ENCODE measurements at regions not wholly inside any gene's neighbourhood (a gene's known extent, or its start where the extent isn't known, plus 50 kb on each side); places are given as distances from the start of the nearest gene placed in this dataset.
"Not testable (repeated sequence)": the region's sequence is repeated elsewhere in the genome, so short reads cannot be mapped to it uniquely, and the experiment has no call there.

DNA sequence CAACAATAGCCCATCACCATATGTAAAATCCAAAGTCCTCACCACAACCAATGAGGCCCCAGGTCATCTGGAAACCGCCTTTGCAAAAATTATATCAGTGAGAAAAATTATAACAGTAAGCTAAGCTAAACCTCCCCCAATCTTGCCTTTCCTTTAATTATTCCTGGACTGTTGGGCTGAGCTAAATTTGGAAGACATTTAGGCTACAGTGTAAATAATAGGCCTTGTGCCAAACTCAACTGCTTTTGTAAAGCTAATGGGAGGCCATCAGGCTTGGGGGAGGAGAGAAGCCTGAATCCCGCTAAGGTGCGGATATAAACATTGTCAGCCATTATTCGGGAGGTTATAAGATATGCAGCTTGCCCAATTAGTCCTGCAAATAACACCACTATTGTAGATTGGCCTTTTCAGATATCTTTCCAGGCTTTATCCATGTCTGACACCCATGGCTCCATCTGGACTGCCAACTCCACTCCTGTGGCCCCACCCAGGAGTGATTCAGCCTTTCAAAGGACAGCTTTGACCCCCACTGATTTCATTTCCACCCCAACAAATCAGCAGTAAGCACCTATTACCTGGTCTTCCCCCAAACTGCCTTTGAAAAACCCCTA is 53.0 kb upstream of the CA12 start:
- DNase-seq (ENCODE audit: low read depth in 2 of 2) = no peak

DNA sequence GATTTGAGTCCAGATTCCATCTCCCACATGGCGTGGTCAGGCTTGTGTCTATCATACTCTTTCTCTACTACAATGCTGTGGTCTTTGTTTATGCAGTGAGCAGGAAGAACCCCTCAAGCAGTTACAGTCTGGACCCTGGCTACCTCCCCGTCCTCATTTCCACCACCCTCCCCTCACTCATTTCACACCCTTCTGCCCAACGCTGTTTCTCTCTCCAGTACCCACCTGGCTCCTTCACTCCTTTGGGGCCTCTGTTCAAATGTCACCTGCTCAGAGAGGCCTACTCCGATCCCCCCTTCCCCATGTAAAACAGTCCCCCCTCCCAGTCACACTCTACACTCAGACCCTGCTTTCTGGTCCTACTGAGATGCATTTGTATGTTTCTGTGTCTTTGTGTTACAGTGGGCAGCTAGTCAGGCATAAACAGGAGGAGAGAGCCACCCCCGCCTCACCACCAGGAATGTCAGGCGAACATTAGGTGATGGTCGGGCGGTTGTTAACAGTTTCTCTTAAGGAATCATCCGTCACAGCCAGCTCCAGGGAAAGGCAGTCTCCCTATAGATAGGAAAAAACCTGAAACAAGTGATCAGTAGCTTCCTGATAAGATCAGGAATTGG is 53.7 kb upstream of the CA12 start:
- DNase-seq (ENCODE audit: low read depth in 2 of 2) = no peak

DNA sequence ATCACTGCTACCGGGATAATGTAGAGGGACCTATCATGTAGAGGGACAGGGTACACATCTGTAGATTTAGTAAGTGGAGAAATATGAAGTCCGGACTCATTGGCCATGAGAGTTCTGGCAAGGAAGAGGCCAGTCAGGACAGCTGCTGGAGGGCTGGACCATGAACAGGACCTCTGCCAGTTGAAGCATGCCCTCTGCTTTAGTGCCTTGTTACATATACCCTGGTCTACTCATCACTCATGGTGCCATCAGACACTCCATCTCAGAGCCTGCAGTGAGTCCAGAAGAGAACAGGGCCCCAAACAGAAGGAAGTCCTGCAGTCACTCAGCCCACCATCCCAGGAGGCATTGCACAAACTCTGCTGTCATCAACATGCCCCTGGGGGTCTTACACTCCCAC is 54.7 kb upstream of the CA12 start:
- no peak for DNase-seq (ENCODE audit: low read depth in 2 of 2)

DNA sequence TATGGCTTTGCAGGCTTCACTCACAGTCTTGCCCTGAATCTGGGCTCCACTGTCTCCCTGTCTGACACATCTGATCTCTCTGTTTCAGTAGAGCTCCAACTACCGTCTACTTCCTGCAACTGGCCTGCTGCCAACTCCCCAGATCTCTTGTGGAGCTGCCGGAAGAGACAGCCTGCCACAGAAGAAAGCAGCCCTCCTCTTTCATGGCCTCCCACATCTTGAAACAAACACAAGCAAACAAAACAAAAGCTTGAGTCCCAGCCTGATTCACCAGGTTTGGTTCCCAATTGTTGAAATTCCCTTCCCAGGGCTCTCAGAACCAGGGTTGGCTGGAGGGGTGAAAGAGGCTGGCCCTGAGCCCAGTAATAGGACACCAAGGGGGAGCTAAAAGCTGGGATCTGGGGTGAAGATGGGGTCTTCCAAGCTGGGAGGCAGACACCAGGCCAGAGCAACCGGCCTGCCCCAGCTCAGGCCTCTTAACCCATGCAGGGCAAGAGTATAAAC is 55.3 kb upstream of the CA12 start:
- DNase-seq (ENCODE audit: low read depth in 2 of 2) = peak; percentile 39 to 59

DNA sequence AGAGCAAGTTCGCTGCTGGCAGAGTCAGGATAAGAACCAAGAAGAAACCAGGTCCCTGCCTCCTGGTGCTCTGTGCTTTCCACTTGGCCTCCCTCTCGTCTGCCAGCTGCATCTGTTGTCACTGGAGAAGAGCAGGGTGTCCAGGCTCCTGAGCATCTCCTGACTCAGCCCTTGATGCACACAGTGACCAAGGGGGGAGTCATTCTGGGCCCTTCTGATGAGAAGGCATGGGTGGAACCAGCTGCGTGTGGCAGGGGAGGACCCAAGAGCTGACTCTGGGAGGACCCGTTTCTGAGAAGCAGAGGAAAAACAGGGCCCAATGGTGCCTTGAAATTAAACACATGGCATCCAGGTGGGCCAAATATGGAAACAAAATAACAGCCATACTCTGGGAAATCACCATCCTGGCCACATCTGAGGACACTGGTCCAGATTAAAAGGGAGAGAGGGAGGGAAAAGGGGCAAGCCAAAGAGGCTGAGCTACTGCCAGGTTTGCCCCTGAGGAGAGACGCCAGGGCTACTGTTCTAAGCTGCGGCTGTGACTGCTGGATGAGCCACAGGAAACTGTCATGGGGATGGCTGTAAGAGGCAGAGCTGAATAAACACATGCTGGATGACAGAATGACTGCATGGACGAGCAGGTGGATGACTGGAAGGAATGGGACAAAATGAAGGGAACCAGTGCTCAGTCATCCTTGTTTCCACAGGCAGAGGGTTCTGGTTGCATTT is 58.1 kb upstream of the CA12 start:
- no peak for DNase-seq (ENCODE audit: low read depth in 2 of 2)

DNA sequence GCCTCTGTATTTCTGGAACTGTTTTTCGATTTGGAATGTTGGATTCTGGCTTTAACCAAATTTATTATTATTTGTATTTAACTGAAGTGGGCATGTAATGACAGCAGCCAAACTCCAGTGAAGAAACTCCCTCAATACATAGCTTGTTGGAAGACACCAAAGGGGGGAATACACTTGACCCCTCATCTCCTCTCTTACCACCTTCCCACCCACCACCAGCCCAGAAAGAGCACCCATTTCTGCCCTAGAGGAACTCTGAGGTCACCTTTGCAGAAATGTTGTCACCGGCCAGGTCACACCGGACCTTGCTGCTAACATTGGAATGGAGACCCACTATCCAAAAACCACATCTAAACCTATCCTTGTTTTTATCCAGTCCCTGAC is 58.6 kb upstream of the CA12 start:
- DNase-seq (ENCODE audit: low read depth in 2 of 2) = no peak

DNA sequence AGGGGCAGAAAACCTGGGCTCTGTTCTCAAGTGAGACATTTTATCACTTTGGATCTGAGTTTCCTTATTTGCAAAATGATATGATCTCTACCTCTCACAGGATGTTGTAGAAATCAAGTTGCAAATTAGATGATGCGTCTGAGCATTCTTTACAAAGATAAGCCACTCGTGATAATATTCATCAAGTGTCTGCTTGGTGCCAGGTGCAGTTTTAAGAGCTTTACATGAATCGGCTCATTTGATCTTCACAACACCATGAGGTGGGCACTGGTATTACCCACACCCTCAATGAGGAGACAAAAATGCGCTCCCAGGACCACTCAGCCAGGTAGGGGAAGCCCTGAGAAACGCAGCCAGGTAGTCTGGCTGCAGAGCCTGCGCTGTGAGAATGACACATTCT is 59.1 kb upstream of the CA12 start:
- no peak for DNase-seq (ENCODE audit: low read depth in 2 of 2)

DNA sequence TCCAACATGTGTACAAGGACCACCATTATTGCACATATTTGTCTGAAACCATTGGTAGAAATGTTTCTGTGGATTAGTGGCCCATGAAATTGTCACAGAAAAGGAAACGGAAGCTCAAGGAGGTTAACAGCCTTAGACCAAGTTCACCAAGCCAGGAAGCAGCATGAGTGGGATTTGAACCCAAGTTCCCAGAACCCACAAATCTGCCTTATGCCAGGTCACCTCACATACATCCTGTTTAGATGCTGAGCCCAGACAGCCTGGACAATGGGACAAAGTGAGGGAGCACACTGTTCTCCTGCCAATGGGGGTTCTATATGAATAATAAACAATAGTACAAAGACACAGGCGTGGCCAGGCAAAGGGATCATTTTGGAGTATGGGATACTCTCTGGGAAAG is 59.6 kb upstream of the CA12 start:
- no peak for DNase-seq (ENCODE audit: low read depth in 2 of 2)

DNA sequence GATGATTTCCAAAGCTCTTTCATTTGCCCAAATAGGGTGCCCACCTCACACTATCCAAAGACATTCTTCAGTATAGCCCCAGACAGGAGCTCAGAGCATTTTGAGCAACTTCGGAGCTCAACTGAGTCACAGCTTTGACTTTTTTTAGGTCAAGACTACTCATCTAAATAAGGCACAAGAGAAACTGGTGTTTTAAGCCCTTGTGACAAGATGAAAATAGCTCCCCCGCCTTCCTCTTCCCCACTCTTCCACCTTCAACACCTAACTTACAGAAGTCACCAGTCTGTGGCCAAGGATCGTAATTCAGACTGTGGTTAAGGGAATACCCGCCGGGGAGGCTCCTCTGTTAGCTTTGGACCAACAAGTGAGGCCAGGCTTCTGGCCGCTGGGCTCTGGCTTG is 60.4 kb upstream of the CA12 start:
- DNase-seq (ENCODE audit: low read depth in 2 of 2) = no peak

DNA sequence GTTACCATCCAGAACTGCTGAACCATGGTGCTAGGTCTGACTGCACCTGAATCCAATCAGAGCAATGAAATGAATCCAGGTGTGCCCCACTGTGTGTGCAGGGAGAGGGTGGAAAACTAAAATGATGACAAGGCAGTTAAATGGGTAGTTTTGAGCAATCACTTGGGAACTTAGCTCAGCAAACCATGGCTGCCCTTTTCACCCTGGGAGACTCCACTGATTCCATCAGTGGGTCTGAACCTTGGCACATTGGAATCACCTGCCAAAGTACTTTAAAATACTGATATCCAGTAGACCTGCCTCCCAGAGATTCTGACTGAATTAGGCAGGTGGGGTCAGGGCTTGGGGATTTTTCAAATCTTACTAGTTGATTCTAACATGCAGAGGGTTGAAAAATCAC is 59.8 kb upstream of the USP3 start:
- DNase-seq (ENCODE audit: low read depth in 2 of 2) = no peak

DNA sequence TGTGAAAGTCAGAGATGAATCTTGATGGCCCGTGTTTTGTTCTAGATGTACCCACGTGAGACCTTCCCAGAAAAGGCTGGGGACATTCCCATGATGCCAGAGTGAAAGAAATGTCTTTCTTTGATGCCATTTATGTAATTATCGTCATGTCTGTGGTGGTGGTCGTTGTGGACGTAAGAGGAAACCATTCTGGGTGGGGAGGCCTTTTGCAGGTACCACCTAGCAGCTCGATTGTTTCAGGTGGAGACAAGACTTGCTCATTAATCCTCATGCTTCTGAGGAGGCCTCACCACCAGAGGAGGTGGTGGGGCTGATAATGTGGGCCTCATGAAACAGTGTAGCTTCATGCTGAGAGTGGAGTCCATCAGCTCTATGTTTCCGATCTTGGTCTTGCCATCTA is 58.1 kb upstream of the USP3 start:
- no peak for DNase-seq (ENCODE audit: low read depth in 2 of 2)

DNA sequence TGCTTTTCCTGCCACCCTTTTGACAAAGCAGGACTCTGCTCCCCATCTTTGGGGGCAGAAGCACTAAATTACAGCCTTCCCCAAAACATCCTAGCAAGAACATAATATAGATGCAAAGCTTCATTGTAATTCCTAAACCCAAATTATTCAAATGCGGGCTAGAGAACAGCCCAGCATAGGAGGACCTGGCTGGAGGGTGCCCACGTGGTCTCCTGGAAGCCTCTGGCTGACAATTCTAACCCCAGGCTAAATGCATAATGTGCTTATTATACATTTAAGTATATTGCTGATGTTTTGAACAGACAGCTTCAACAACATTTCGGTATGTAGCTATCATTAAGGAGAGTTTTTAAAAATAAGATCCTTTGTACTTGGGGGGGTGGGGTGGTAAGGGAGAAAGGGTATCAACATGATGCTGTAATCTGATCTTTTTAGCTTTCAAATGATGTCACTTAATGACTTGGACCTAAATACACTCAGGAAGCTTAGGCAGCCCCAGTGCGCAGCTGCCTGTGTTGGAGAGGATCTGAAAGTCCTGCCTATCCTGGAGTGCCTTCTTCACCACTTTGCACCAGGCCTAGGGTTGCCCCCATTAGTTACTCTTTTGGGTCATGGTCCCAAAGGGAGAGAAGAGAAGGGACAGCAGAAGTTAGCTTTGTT is 57.2 kb upstream of the USP3 start:
- DNase-seq (ENCODE audit: low read depth in 2 of 2) = no peak

DNA sequence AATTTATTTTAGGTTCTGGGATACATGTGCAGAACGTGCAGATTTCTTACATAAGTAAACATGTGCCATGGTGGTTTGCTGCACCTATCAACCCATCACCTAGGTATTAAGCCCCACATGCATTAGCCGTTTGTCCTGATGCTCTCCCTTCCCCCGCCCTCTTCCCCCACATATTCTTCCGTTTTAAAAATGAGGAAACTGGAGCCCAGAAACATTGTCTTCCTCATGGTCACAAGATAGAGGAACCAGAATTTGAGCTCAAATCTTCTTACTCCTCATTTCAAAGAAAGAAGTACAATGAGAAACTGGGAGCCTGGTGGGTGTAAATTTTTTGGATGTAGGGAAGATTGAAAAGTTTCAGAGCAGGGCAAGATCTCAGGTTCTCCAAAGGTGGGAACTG is 56.1 kb upstream of the USP3 start:
- DNase-seq (ENCODE audit: low read depth in 2 of 2) = no peak

DNA sequence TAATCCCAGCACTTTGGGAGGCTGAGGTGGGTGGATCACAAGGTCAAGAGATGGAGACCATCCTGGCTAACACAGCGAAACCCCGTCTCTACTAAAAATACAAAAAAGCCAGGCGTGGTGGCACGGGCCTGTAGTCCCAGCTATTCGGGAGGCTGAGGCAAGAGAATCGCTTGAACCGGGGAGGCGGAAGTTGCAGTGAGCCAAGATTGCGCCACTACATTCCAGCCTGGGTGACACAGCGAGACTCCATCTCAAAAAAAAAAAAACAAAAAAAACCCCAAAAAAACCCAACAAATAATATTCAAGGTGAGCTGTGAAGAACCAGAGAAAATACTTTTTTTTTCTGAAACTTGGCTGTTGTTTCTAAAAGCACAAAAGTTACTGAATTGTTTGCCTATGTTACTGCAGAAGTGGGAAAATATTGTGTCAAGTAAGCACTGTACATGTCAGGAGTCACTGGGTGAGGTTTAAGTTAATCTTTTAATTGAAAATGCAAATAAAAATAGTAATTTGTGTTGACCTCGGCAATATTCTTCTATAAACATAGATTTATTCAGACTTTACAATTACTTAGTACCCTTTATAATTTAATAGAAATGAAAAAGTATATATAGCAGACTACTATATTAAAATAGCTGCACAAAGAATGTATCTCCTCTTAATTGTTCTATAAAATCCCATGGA is 55.4 kb upstream of the USP3 start:
- DNase-seq (ENCODE audit: low read depth in 2 of 2) = not testable (repeated sequence)

DNA sequence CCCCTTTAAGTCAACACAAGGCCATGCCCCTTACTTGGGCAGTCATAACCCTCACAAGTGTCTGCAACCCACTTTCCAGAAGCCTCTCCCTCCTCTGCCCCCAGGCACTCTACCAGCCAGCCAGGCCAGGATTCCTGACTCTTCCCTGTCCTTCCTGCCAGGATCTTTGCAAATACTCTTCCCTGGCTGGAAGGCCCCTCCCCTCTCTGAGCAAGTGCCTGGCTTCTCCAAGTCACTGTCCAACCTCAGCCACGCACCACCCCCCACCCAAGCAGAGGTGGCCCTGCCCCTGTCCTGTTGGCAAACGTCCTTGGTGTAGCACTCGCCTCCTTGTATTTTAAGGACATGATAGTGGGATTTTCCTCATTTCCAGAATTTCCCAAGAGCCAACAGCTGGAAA is 54.7 kb upstream of the USP3 start:
- DNase-seq (ENCODE audit: low read depth in 2 of 2) = no peak

DNA sequence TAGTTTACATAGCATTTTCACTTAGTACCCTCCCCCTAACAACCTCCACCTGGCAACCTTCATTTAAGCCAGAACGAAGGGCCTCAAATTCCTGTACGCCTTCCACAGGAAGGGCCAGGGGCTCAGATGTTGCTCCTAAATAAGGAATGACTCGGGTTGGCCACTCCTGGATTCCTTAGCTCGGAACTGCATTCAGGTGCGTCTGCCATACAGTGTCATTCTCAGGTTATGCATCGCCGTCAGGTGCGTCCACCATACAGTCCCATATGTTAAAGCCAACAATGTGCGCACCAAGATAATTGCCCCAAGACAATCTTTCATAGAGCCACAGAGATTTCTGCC is 53.5 kb upstream of the USP3 start:
- DNase-seq (ENCODE audit: low read depth in 2 of 2) = no peak

DNA sequence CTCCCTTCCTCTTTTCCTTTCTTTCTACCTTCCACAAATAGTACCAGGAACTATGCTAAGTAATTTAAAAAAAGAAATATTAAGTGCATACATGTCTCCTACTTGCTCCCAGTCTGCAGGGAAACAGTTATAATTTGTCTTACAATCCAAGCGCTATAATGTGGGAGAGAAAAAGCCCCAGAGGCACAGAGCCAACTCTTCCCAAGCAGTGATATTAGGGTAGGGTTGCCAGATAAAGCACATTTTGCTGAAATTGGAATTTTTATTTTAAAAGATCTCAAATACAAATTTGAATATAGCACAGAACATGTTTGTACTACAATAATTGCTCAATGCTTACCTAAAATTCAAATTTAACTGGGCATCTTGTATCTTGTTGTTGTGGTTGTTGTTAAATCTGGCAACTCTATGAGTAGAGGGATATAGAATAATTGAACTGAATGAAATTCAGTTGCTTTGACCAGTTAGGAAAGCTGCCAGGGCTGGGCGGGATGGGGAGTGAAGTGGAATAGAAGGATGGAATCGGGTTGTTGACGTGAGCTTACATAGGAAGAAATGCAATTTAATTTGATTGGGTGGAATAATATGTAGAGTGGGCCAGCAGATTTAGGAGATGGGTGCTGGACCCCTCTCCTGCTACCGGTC is 52.6 kb upstream of the USP3 start:
- no peak for DNase-seq (ENCODE audit: low read depth in 2 of 2)

DNA sequence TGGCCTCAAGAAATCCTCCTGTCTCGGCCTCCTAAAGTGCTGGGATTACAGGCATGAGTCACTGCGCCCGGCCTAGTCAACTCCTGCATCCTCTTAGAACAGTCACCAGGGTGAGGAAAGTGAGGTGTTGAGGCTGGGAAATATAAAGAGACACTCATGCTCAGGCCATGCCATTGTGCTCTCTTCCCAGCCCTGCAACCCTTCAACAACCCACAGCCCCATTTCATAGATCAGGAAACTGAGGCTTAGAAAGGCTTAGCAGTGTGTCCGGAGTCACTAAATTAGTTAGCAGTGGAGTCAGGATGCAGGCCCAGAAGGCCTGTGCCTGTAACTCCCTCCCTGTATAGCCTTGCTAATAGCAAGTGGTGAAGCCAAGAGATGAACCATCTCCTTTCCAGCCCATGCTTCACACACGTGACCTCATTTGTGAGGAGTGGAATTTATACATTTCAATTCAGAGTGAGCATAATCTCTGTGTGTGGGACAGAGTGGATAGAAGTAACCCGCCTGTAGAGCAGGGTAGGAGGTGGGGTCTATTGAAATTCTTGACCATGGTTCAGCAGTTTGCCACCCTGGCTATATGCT is 51.7 kb upstream of the USP3 start:
- DNase-seq (ENCODE audit: low read depth in 2 of 2) = no peak

DNA sequence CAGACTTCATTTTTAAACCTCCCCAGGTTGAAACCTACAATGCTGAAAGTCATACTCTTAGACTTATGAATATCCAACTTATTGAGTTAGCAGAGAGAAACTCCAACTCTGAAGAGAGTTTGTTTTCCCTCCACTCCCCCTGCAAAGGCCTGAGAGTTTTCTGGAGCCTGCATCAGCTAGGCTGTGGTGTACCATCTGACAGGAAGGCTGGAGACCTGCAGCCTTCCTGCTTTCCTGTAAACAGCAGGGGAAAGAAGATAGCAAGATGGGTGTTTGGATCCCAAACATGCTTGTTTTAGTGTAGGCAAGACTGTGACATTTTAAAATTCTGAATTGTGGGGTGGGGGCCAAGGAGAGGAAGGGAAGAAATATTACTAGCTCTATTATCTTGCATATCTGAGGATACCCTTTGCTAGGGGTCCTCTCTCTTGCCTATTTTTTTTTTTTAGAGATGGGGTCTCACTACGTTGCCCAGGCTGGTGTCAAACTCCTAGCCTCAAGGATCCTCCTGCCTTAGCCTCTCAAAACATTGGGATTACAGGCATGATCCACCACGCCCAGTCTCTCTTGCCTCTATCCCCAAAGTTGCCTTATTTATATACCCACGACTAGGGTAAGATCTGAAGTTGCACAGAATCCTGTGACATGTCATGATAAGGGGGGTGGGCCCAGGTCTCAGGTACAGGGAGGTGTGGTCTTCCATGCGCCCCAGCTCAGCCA is 51.0 kb upstream of the USP3 start:
- no peak for DNase-seq (ENCODE audit: low read depth in 2 of 2)

DNA sequence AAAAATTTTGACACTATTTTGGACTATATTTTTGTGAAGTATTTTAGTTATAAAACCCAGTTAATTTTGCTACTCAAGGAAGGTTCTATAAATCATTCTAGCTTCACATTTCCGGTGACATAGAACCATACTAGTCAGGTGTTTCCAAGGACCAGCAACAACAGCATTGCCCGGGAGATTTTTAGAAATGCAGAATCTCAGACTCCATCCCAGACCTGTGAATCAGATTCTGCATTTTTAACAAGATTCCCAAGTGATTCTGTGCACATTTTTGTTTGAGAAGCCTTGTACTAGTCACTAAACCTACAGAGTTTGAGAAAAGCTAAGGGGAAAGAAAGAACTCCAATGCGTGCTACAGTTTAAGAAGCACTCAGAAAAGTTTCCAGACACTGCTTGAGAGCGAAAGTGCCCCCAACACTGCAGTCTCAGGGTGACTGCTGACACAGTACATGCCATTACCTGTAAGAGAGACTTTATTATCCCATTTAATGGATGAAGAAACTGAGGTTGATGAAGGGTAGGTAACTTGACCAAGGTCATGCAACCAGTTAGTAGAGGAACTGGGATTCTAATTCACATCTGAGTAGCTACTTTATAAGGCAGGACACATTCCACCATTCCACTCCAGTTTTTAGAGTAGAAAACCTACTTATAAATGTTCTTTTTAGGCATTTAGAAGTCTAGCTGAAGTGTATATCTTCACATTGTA is 49.7 kb upstream of the USP3 start:
- DNase-seq (ENCODE audit: low read depth in 2 of 2) = no peak
